Stomach (tissue), 8 donors: ENCODE measurements at regions not wholly inside any gene's neighbourhood (a gene's known extent, or its start where the extent isn't known, plus 50 kb on each side); places are given as distances from the start of the nearest gene placed in this dataset.

ENCODE experiments used
- DNase-seq, 2 donors: peaks; one replicate each; pipeline versions ENCODE4 v3.0.0 to v3.0.0-alpha.2; 2013 to 2019
- H3K27ac ChIP-seq, 5 donors: fragments of 200-600 bp in 4 of 5; sonication (generic) in 4 of 5; one replicate each; pipeline ENCODE4 v1.5.1; 2013 to 2019; ENCODE audit warnings: mild to moderate bottlenecking in 1 of 5, moderate library complexity in 1 of 5
- H3K27me3 ChIP-seq, 3 donors: fragments of 200-600 bp; sonication (generic); one replicate each; pipeline ENCODE4 v1.5.1; 2017 to 2019; ENCODE audit warnings: mixed run types in 1 of 3
- H3K36me3 ChIP-seq, 4 donors: fragments of 200-600 bp; sonication (generic); 1 replicate in 3 of 4; 2 replicates in 1 of 4; pipeline ENCODE4 v1.5.1; 2016 to 2019
- H3K4me1 ChIP-seq, 4 donors: fragments of 200-600 bp; sonication (generic); one replicate each; pipeline ENCODE4 v1.5.1; 2016 to 2019
- H3K4me3 ChIP-seq, 4 donors: fragments of 200-600 bp; sonication (generic) in 3 of 4; one replicate each; pipeline ENCODE4 v1.5.1; 2016 to 2019; ENCODE audit warnings: mild to moderate bottlenecking in 1 of 4
- H3K9me3 ChIP-seq, 4 donors: fragments of 200-600 bp; sonication (generic); one replicate each; pipeline ENCODE4 v1.5.1; 2016 to 2019
- CTCF ChIP-seq, 7 experiments: fragments of 450-650 bp in 4 of 7; fragments of 200-600 bp in 3 of 7; sonication (generic) in 3 of 7; IDR thresholded peaks; one replicate each; pipeline ENCODE4 v1.5.1; 2016 to 2019; ENCODE audit warnings: antibody characterized with exemption in 7 of 7, control low read depth in 2 of 7, mild to moderate bottlenecking in 1 of 7
- EP300 ChIP-seq: sonication (generic); formaldehyde crosslinking; IDR thresholded peaks from one replicate; pipeline ENCODE4 v1.6.1; 2017; ENCODE audit warnings: antibody characterized with exemption
- POLR2A ChIP-seq, 4 donors: fragments of 450-650 bp; IDR thresholded peaks; one replicate each; pipeline ENCODE4 v1.6.1; 2016; ENCODE audit warnings: antibody characterized with exemption in 4 of 4, control low read depth in 2 of 4, mild to moderate bottlenecking in 1 of 4, moderate library complexity in 1 of 4
- POLR2AphosphoS5 ChIP-seq, 3 donors: sonication (generic); formaldehyde crosslinking; IDR thresholded peaks; one replicate each; pipeline ENCODE4 v1.6.1; 2016; ENCODE audit warnings: antibody characterized with exemption in 3 of 3
- WGBS, 5 donors: extraction: QIAGEN DNeasy Blood & Tissue Kit in 3 of 5; methylation state at CpG; one replicate each; pipeline versions ENCODE4 v1.1.5 to v1.1.7; 2013 to 2018; 5-methylcytosine and 5-hydroxymethylcytosine counted together
- intact Hi-C: fragments of 100-400 bp; cut with DNase I; formaldehyde crosslinking; loops from one replicate; pipeline ENCODE4 v1.15.1; 2023; ENCODE audit warnings: low total_unique reads
- donor health status: healthy with polysubstance abuse.
- donor health status: Bipolar disorder and iron deficiency.
- donor health status: healthy.

GRCh38 chr12:16881986-16882570 is 276.1 kb upstream of the LMO3 start:
- H3K4me1 ChIP-seq, result peaks cover 0 to 7% (median 0%) of the 10 kb centered on the region in 4 donors
- WGBS, 5 donors, result 82 to 97% (median 87%) methylated on average over 4 of the region's 4 CpGs

GRCh38 chr12:16880864-16881285 is 274.9 kb upstream of the LMO3 start:
- peak; percentile 33 to 57 for DNase-seq
- H3K27me3 ChIP-seq, result no peaks in the 10 kb centered on the region
- no peaks in the 10 kb centered on the region for H3K9me3 ChIP-seq
- 17 to 34% (median 25%) methylated on average over 10 of the region's 10 CpGs for WGBS, 5 donors
- peak overlapping the region in 2 of 5 donors; percentile 10 to 76 for H3K27ac ChIP-seq
- peaks cover 0 to 7% (median 0%) of the 10 kb centered on the region in 4 donors for H3K4me1 ChIP-seq
- TF ChIP-seq POLR2AphosphoS5 (IDR thresholded peaks at IDR 0.05), result peak in 1 of 3 donors; percentile 27
- no peak for TF ChIP-seq POLR2A (IDR thresholded peaks at IDR 0.05)
- intact Hi-C loops, result no loop called here
- peak overlapping the region in 3 of 4 donors; percentile 19 to 34 (median 27) for H3K4me3 ChIP-seq
- no peaks in the 10 kb centered on the region for H3K36me3 ChIP-seq

More at GRCh38 chr12:16881986-16882570, 276.1 kb upstream of the LMO3 start:
- no peak for DNase-seq
- H3K27ac ChIP-seq, result no peak overlapping the region
- H3K4me3 ChIP-seq, result no peak overlapping the region
- no peak for TF ChIP-seq POLR2AphosphoS5 (IDR thresholded peaks at IDR 0.05)
- TF ChIP-seq CTCF (IDR thresholded peaks at IDR 0.05), result no peak
- no peak for TF ChIP-seq EP300
- no peak for TF ChIP-seq POLR2A (IDR thresholded peaks at IDR 0.05)
- no peaks in the 10 kb centered on the region for H3K27me3 ChIP-seq
- H3K9me3 ChIP-seq, result no peaks in the 10 kb centered on the region
- no peaks in the 10 kb centered on the region for H3K36me3 ChIP-seq
- intact Hi-C loops, result no loop called here

- H3K36me3 ChIP-seq, result no peaks in the 10 kb centered on the region
- no peaks in the 10 kb centered on the region for H3K9me3 ChIP-seq
- no peaks in the 10 kb centered on the region for H3K4me1 ChIP-seq
- DNase-seq, result no peak
- no peaks in the 10 kb centered on the region for H3K27me3 ChIP-seq
- no peak overlapping the region for H3K27ac ChIP-seq
- intact Hi-C loops, result no loop called here
- TF ChIP-seq CTCF (IDR thresholded peaks at IDR 0.05) (no peak), POLR2A (IDR thresholded peaks at IDR 0.05) (no peak), POLR2AphosphoS5 (IDR thresholded peaks at IDR 0.05) (no peak), EP300 (no peak)
- no peak overlapping the region for H3K4me3 ChIP-seq
- 68 to 76% (median 74%) methylated on average over 1 of the region's 1 CpG for WGBS, 5 donors
Measured at GRCh38 chr12:16870845-16871244, 264.9 kb upstream of the LMO3 start.

- no peak overlapping the region for H3K27ac ChIP-seq
- no peaks in the 10 kb centered on the region for H3K4me1 ChIP-seq
- DNase-seq, result no peak
- no peaks in the 10 kb centered on the region for H3K36me3 ChIP-seq
- no peak for TF ChIP-seq POLR2A (IDR thresholded peaks at IDR 0.05)
- no peak for TF ChIP-seq CTCF (IDR thresholded peaks at IDR 0.05)
- TF ChIP-seq EP300, result no peak
- TF ChIP-seq POLR2AphosphoS5 (IDR thresholded peaks at IDR 0.05), result no peak
- intact Hi-C loops, result no loop called here
- H3K27me3 ChIP-seq, result no peaks in the 10 kb centered on the region
- H3K9me3 ChIP-seq, result no peaks in the 10 kb centered on the region
- no peak overlapping the region for H3K4me3 ChIP-seq
Measured at GRCh38 chr12:16863742-16864141, 257.8 kb upstream of the LMO3 start.

- 48 to 69% (median 62%) methylated on average over 1 of the region's 1 CpG for WGBS, 5 donors
- TF ChIP-seq CTCF (IDR thresholded peaks at IDR 0.05) (no peak), POLR2AphosphoS5 (IDR thresholded peaks at IDR 0.05) (no peak), POLR2A (IDR thresholded peaks at IDR 0.05) (no peak), EP300 (no peak)
Measured at GRCh38 chr12:16857456-16857923, 251.5 kb upstream of the LMO3 start.

More at GRCh38 chr12:16857456-16857923, 251.5 kb upstream of the LMO3 start:
- H3K27me3 ChIP-seq, result no peaks in the 10 kb centered on the region
- no peaks in the 10 kb centered on the region for H3K4me1 ChIP-seq
- DNase-seq, result no peak
- intact Hi-C loops, result no loop called here
- no peak overlapping the region for H3K27ac ChIP-seq
- H3K4me3 ChIP-seq, result no peak overlapping the region
- H3K36me3 ChIP-seq, result no peaks in the 10 kb centered on the region
- no peaks in the 10 kb centered on the region for H3K9me3 ChIP-seq
